OCI-LY1 (cell line): ENCODE measurements at regions not wholly inside any gene's neighbourhood (a gene's known extent, or its start where the extent isn't known, plus 50 kb on each side); places are given as distances from the start of the nearest gene placed in this dataset.

Experiments
- H2AFZ ChIP-seq: fragments of 200-600 bp; sonication (generic), shearing (Covaris generic); 2 replicates; pipeline ENCODE4 v1.6.0; 2014; ENCODE audit warnings: antibody characterized with exemption, mild to moderate bottlenecking, low read length
- H3F3A ChIP-seq: fragments of 200-600 bp; sonication (generic), shearing (Covaris generic); 2 replicates; pipeline ENCODE4 v1.6.0; 2014; ENCODE audit warnings: mild to moderate bottlenecking, antibody characterized with exemption, low read length, moderate library complexity; ENCODE audit not compliant: insufficient read depth
- H3K27ac ChIP-seq: fragments of 200-600 bp; sonication (generic); 2 replicates; pipeline ENCODE4 v1.5.1; 2014; ENCODE audit warnings: low read length, mixed run types, mild to moderate bottlenecking, low read depth; ENCODE audit not compliant: poor library complexity, severe bottlenecking
- H3K27me3 ChIP-seq: fragments of 200-600 bp; sonication (generic); 2 replicates; pipeline ENCODE4 v1.6.0; 2014; ENCODE audit warnings: antibody characterized with exemption, mild to moderate bottlenecking, low read length, moderate library complexity; ENCODE audit not compliant: insufficient read depth
- H3K36me3 ChIP-seq: fragments of 200-600 bp; sonication (generic); 2 replicates; pipeline ENCODE4 v1.6.1; 2014; ENCODE audit warnings: mild to moderate bottlenecking, antibody characterized with exemption, low read length, moderate library complexity, mixed read lengths; ENCODE audit not compliant: insufficient read depth
- H3K4me1 ChIP-seq: fragments of 200-600 bp; sonication (generic); 2 replicates; pipeline ENCODE4 v1.5.1; 2014; ENCODE audit warnings: mild to moderate bottlenecking, low read length, moderate library complexity; ENCODE audit not compliant: insufficient read depth, severe bottlenecking
- H3K4me2 ChIP-seq: fragments of 200-600 bp; sonication (generic), shearing (Covaris generic); 2 replicates; pipeline ENCODE4 v1.6.1; 2014; ENCODE audit warnings: low read length
- H3K4me3 ChIP-seq: fragments of 200-600 bp; sonication (generic); 2 replicates; pipeline ENCODE4 v1.5.1; 2014; ENCODE audit warnings: low read length, low read depth, mild to moderate bottlenecking, mixed read lengths; ENCODE audit not compliant: poor library complexity, severe bottlenecking
- H3K79me2 ChIP-seq: fragments of 200-600 bp; shearing (Covaris generic); 2 replicates; pipeline ENCODE4 v1.6.1; 2016; ENCODE audit warnings: mixed run types, low read length, mixed read lengths; ENCODE audit not compliant: insufficient read depth
- H3K9ac ChIP-seq: fragments of 200-600 bp; sonication (generic), shearing (Covaris generic); 2 replicates; pipeline ENCODE4 v1.6.1; 2014; ENCODE audit warnings: mild to moderate bottlenecking, low read length, mixed read lengths
- H3K9me2 ChIP-seq: fragments of 200-600 bp; sonication (generic), shearing (Covaris generic); 2 replicates; pipeline ENCODE4 v1.6.1; 2014; ENCODE audit warnings: low read depth, mild to moderate bottlenecking, low read length, mixed read lengths
- H3K9me3 ChIP-seq: fragments of 200-600 bp; shearing (Covaris generic); 2 replicates; pipeline ENCODE4 v1.6.1; 2014; ENCODE audit warnings: low read length, mixed read lengths
- H4K20me1 ChIP-seq: fragments of 200-600 bp; sonication (generic), shearing (Covaris generic); 2 replicates; pipeline ENCODE4 v1.6.0; 2016; ENCODE audit warnings: mild to moderate bottlenecking, low read length; ENCODE audit not compliant: insufficient read depth
- CTCF ChIP-seq: fragments of 200-600 bp; sonication (generic), shearing (Covaris generic); IDR thresholded peaks from 2 replicates; pipeline ENCODE4 v1.5.1; 2017; ENCODE audit warnings: mild to moderate bottlenecking, antibody characterized with exemption, low read length, moderate library complexity, mixed read lengths
- EZH2 ChIP-seq: fragments of 200-600 bp; sonication (generic), shearing (Covaris generic); IDR thresholded peaks from 2 replicates; pipeline ENCODE4 v1.8.0; 2017; ENCODE audit warnings: borderline replicate concordance, mixed run types, mild to moderate bottlenecking, antibody characterized with exemption, low read length, moderate library complexity, mixed read lengths

GRCh38 chr4:115294717-115295116 is 181.3 kb upstream of the NDST4 start:
- Histone ChIP-seq H4K20me1 (no peaks in the 10 kb centered on the region), H3K9me2 (no peaks in the 10 kb centered on the region), H3K4me3 (no peak overlapping the region), H3K9me3 (no peaks in the 10 kb centered on the region), H3K4me2 (no peak overlapping the region), H3K36me3 (no peaks in the 10 kb centered on the region), H3K9ac (no peak overlapping the region), H3K27ac (no peak overlapping the region), H3K79me2 (no peaks in the 10 kb centered on the region), H3K27me3 (no peaks in the 10 kb centered on the region), H3K4me1 (no peaks in the 10 kb centered on the region), H2AFZ (no peak overlapping the region), H3F3A (no peaks in the 10 kb centered on the region)
- no peak for TF ChIP-seq CTCF
- no peak for TF ChIP-seq EZH2

- Histone ChIP-seq H3K4me2 (no peak overlapping the region), H3K4me3 (no peak overlapping the region), H3F3A (no peaks in the 10 kb centered on the region), H3K9me3 (no peaks in the 10 kb centered on the region), H2AFZ (no peak overlapping the region), H3K9ac (no peak overlapping the region), H3K9me2 (no peaks in the 10 kb centered on the region), H4K20me1 (no peaks in the 10 kb centered on the region), H3K79me2 (no peaks in the 10 kb centered on the region), H3K27me3 (no peaks in the 10 kb centered on the region), H3K4me1 (no peaks in the 10 kb centered on the region), H3K27ac (no peak overlapping the region), H3K36me3 (no peaks in the 10 kb centered on the region)
- TF ChIP-seq CTCF: no peak
- no peak for TF ChIP-seq EZH2
Measured at GRCh38 chr4:115293093-115293462, 179.7 kb upstream of the NDST4 start.

- TF ChIP-seq CTCF (no peak), EZH2 (no peak)
- Histone ChIP-seq H3K79me2 (no peaks in the 10 kb centered on the region), H3K4me3 (no peak overlapping the region), H3K9me3 (no peaks in the 10 kb centered on the region), H3F3A (no peaks in the 10 kb centered on the region), H3K9ac (no peak overlapping the region), H3K4me2 (no peak overlapping the region), H3K9me2 (no peaks in the 10 kb centered on the region), H4K20me1 (no peaks in the 10 kb centered on the region), H2AFZ (no peak overlapping the region), H3K4me1 (no peaks in the 10 kb centered on the region), H3K27me3 (no peaks in the 10 kb centered on the region), H3K36me3 (no peaks in the 10 kb centered on the region), H3K27ac (no peak overlapping the region)
Measured at GRCh38 chr4:115292320-115293092, 179.1 kb upstream of the NDST4 start.
